ENCODE measurements at regions not wholly inside any gene's neighbourhood (a gene's known extent, or its start where the extent isn't known, plus 50 kb on each side); places are given as distances from the start of the nearest gene placed in this dataset.
"Not testable (repeated sequence)": the region's sequence is repeated elsewhere in the genome, so short reads cannot be mapped to it uniquely, and the experiment has no call there.

DNA sequence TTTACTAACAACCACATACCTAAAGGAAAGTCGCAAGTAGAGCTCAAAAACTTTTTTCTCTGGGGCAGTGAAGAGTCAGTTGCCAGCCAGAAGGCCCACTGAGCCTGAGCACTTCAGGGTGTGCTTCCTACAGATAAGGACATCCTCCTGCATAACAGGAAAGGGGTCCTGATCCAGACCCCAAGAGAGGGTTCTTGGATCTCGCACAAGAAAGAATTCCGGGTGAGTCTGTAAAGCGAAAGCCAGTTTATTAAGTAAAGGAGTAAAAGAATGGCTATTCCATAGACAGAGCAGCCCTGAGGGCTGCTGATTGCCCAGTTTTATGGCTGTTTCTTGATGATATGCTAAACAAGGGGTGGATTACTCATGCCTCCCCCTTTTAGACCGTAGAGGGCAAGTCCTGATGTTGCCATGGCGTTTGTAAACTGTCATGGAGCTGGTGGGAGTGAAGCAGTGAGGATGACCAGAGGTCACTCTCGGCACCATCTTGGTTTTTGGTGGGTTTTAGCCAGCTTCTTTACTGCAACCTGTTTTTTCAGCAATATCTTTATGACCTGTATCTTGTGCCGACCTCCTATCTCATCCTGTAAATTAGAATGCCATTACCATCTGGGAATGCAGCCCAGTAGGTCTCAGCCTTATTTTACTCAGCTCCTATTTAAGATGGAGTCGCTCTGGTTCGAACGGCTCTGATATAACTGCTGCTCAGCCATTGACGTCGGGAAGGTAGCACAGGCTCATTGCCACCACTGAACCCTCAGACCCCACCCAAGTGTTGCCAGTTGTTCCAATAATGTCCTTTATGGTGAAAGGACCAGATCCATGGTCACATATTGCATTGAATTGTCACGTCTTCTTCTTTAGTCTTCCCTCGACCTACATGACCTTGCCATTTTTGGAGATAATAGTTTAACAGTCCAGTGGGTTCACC lies 96.6 kb upstream of the ERRFI1 start:
- intact Hi-C loops (cut with DNase I), result no loop called here

DNA sequence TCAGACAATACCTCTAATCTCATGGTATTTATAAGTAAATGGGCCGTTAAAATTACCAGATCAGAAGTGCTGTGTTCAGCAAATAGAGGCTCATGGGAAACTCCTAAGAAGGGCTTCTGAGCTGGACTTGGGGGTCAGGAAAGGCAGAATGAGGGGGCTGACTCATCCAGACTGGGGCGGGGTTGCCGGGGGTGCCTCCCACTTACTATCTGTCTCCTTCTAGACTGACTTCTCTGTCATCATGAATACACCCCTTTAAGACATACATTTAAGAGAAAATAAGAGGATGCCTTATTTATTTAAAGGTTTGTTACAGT lies 96.0 kb upstream of the ERRFI1 start:
- DNase-seq, result no peak
- intact Hi-C loops (cut with DNase I), result no loop called here

More for the DNA sequence above, 96.6 kb upstream of the ERRFI1 start:
- DNase-seq, result no peak

DNA sequence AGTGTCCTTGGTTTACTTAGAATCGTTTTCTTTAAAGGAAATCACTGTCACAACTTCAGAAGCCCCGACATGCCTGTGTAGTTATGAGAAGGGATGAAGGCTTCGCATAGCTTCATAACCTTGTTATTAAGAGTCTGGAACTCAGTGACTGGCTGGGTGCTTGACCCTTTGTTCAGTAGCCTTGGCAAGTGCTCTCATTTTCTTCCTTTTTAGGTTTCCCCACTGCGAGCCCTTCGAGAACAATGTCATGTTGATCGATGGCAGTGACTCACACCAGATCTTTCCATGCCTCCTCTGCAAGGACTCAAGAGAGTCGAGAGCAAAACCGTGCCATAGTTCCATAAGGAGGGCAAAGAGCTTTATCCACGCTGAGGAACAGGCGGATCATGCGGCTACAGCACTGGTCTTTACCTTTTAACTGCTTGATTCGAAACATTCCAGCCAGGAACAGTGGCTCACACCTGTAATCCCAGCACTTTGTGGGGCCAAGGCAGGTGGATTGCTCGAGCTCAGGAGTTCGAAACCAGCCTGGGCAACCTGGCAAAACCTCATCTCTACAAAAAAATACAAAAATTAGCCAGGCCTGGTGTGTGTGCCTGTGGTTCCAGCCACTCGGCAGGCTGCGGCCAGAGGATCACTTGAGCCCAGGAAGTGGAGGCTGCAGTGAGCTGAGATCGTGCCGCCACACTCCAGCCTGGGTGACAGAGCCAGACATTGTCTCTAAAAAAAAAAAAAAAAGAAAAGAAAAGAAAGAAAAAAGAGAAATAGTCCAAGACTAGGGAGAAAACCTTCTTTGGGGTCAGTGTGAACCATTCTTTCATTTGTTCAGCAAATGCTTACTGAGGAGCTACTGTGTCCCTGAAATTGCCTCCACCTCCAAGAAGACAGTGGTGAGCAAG lies 95.4 kb upstream of the ERRFI1 start:
- intact Hi-C loops (cut with DNase I), result no loop called here
- DNase-seq, result no peak

GRCh38 chr1:8120693-8121260 lies 94.7 kb upstream of the ERRFI1 start:
- intact Hi-C loops (cut with DNase I), result no loop called here
- DNase-seq, result no peak

DNA sequence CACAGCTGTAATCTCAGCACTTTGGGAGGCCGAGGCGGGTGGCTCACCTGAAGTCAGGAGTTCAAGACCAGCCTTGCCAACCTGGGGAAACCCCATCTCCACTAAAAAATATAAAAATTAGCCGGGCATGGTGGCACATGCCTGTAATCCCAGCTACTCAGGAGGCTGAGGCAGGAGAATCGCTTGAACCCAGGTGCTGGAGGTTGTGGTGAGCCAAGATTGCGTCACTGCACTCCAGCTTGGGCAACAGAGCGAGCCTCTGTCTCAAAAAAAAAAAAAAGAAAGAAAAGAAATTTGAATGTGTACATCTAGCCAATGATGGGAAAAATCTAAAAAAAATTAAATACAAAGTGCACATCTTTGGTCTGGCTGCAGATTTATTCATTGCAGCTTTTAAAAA lies 92.6 kb upstream of the ERRFI1 start:
- DNase-seq; intact Hi-C loops (cut with DNase I): not testable (repeated sequence)

GRCh38 chr1:8118031-8118451 lies 91.9 kb upstream of the ERRFI1 start:
- DNase-seq, result no peak
- intact Hi-C loops (cut with DNase I), result no loop called here

- intact Hi-C loops (cut with DNase I), result no loop called here
Measured at GRCh38 chr1:8116894-8117264, 90.8 kb upstream of the ERRFI1 start.

DNA sequence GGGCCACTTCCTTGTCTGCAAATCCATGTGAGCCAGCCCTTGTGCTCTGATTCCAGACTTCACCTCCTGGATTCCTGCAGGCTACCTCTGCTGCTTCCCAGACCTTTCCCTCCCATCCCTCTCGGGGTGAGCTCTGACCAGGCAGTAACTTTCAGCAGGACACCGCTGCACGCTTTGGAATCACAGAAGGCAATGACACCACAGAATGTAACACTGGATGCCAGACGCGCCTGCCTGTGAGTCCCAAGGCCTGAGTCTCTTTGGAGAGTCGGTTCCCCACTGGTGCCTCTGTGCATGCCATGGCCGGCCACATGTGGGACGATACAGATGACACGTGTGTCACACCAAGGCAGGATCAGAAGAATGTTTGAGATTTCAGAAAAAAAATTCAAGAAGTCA lies 89.7 kb upstream of the ERRFI1 start:
- intact Hi-C loops (cut with DNase I), result no loop called here
- DNase-seq, result no peak

More at GRCh38 chr1:8116894-8117264, 90.8 kb upstream of the ERRFI1 start:
- no peak for DNase-seq

DNA sequence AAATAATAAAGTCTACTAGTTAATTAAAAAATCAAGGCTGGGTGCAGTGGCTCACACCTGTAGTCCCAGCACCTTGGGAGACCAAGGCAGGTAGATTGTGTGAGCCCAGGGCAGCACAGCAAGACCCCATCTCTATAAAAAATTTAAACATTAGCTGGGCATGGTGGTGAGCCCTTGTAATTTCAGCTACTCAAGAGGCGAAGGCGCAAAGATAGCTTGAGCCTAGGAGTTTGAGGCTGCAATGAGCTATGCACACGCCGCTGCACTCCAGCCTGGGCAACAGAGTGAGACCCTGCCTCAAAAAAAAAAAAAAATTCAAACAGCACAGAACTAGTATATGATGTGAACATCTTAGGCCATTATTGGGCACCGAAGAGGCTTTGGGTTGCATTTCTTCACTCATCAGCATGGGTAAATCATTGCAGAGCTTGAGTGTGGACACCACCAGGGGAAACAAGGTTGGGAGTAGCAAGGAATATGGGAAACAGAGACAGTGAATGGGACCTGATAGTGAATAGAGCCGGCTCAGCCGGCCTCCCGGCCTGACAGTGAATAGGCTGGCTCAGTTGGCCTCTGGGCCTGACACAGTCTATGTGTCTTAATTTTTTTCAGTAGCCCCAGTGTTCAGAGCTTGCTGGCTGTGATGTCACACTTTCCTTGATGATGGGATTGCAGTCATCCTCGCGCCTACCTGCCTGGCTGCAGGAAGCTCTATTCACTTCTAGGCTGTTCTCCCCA lies 89.1 kb upstream of the ERRFI1 start:
- intact Hi-C loops (cut with DNase I), result no loop called here
- DNase-seq, result no peak

DNA sequence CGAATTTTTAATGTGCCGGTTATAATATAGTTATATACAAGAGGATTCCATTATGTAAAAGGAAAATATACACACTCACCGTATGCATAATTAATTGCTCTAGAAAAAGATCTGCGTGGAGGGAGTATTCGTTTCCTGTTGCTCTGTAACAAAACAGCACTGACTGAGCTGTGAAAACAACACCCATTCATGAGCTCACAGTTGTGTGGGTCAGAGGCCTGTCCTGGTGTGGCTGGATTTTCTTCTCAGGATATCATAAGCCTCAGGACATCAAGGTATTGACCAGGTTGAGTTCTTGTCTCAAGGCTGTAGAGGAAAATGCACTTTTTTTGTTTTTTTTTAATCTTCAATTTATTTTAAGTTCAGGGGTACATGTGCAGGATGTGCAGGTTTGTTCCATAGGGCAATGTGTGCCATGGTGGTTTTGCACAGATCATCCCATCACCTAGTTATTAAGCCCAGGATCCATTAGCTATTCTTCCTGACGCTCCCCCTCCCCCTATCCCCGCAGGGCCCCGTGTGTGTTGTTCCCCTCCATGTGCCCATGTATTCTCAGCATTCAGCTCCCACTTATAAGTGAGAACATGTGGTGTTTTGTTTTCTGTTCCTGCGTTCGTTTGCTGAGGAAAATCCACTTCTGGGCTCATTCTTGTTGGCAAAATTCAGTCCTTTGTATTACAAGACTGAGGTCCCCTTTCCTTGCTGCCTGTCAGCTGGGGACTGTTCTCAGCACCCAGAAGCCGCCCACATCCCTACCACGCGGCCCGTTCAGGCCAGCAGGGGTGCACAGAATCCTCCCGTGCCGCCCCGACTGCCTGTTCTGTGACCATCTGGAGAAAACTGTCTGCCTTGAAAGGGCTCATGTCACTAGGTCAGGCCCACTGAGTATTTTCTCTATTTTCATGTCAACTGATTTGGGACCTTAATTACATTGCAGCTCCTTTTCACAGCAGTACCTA lies 87.4 kb upstream of the ERRFI1 start:
- peak in 1 of 10 donors; percentile 31 for DNase-seq

DNA sequence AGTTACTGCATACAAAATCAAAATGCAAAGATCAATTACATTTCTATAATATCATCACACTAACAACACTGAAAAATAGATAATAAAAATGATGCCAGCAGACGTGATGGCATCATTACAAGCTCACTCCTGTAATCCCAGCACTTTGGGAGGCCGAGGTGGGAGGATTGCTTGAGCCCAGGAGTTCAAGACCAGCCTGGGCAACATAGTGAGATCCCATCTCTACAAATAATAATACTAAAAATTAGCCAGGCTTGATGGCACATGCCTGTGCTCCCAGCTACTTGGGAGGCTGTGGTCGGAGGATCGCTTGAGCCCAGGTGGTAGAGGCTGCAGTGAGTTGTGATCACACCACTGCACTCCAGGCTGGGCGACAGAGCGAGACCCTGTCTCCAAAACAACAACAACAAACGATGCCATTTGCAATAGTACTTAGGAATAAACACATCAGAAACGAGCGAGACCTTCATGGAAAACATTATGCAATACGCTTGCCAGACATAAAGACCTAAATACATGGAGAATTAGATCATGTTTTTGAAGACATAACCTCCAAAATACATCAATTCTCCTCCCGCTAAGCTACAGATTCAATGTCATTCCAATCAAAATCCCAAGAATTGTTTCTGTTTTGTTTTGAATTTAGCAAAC lies 86.6 kb upstream of the ERRFI1 start:
- intact Hi-C loops (cut with DNase I), result no loop called here
- DNase-seq, result no peak

More for the DNA sequence above, 87.4 kb upstream of the ERRFI1 start:
- intact Hi-C loops (cut with DNase I), result no loop called here

DNA sequence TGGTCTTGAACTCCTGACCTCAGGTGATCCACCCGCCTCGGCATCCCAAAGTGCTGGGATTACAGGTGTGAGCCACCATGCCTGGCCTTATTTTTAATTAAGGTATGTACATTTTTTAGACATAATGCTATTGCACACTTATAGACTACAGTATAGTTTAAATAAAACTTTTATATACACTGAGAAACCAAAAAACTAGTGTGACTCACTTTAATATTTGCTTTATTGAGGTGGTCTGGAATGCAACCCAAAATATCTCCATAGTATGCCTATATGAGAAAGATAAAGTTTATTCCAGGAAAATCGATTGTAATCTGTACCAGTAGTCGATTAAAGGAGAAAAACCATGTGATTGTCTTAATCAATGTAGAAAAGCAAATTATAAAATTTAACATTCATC lies 85.5 kb upstream of the ERRFI1 start:
- intact Hi-C loops (cut with DNase I), result no loop called here
- no peak for DNase-seq

DNA sequence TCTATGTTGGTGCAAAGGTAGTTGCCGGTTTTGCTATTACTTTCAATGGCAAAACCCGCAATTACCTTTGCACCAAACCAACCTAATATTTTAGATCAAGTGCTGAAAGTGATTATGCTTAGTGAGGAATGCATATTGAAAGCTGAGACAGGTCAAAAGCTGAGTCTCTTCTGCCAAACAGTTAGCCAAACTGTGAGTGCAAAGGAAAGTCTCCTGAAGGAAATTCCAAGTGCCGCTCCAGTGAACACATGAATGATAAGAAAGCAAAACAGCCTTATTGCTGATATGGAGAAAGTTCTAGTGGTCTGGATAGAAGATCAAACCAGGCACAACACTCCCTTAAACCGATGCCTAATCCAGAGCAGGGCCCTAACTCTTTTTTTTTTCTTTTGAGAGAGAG lies 83.1 kb upstream of the ERRFI1 start:
- no peak for DNase-seq
- intact Hi-C loops (cut with DNase I), result no loop called here

DNA sequence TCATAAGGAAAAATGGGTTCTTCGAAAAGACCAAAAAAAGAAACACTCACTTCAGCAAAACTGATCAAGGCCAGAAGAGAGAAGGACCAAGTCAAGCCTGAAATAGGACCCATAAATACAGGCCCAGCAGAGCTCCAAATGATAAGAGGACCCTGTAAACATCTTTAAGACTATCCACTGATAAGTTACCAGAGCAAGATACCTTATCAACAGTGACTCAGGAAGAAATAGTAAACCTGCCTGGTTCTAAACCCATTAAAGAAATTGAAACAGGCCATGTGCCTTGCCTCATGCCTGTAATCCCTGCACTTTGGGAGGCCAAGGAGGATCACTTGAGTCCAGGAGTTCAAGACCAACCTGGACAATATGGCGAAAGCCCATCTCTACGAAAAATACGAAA lies 81.8 kb upstream of the ERRFI1 start:
- intact Hi-C loops (cut with DNase I), result no loop called here
- DNase-seq, result no peak

- intact Hi-C loops (cut with DNase I), result no loop called here
- no peak for DNase-seq
Measured at GRCh38 chr1:8104278-8105236, 78.4 kb upstream of the ERRFI1 start.

- intact Hi-C loops (cut with DNase I), result no loop called here
- no peak for DNase-seq
Measured at GRCh38 chr1:8097908-8098307, 71.8 kb upstream of the ERRFI1 start.

- no peak for DNase-seq
- intact Hi-C loops (cut with DNase I), result no loop called here
Measured at GRCh38 chr1:8097077-8097799, 71.1 kb upstream of the ERRFI1 start.

All from posterior cingulate gyrus (tissue), 11 donors.